Endothelial cell of umbilical vein (primary cell): ENCODE measurements at regions not wholly inside any gene's neighbourhood (a gene's known extent, or its start where the extent isn't known, plus 50 kb on each side); places are given as distances from the start of the nearest gene placed in this dataset.

Experiments used
- BruUV-seq: library from RNA; stranded (reverse); fragments of 400-500 nt; replicated peaks from 2 replicates; lab custom pipeline; 2021; lab: Mats Ljungman, UMichigan
- CTCF ChIA-PET: fragments of 300-600, 350-600 bp; sonication (Branson Sonifier 250); formaldehyde crosslinking; loops from one replicate; lab custom pipeline; 2021; ENCODE audit warnings: antibody characterized with exemption, inconsistent platforms; lab: Charles Lee
- POLR2A ChIA-PET: fragments of 300-600, 350-600 bp; sonication (Branson Sonifier 250); formaldehyde crosslinking; loops from one replicate; lab custom pipeline; 2021; ENCODE audit warnings: antibody characterized with exemption, inconsistent platforms; lab: Charles Lee
- DNase-seq: peaks from one replicate; pipeline ENCODE4 v3.0.0-alpha.2; 2011; ENCODE audit warnings: low read depth, low spot score
- FAIRE-seq: peaks from 2 replicates; lab custom pipeline; 2011; peaks lifted over from hg19 to GRCh38; lab: Jason Lieb, UNC
- H2AFZ ChIP-seq: 2 replicates; pipeline ENCODE4 v1.6.0; 2012; ENCODE audit warnings: low read depth, low read length, control low read depth, inconsistent platforms
- H3K27ac ChIP-seq: 2 replicates; pipeline ENCODE4 v1.5.1; 2011; ENCODE audit warnings: low read depth, mild to moderate bottlenecking, control low read depth, low read length, moderate library complexity; ENCODE audit not compliant: insufficient read depth
- H3K27me3 ChIP-seq, 2 experiments: 2 replicates each; pipeline versions ENCODE4 v1.6.0 to v1.6.1; 2011; ENCODE audit warnings: low read length in 2 of 2, mixed read lengths in 1 of 2; ENCODE audit not compliant: control insufficient read depth in 2 of 2, insufficient read depth in 2 of 2
- H3K36me3 ChIP-seq, 2 experiments: 2 replicates in 1 of 2; 3 replicates in 1 of 2; pipeline ENCODE4 v1.5.1; 2011; ENCODE audit warnings: low read length in 2 of 2, mild to moderate bottlenecking in 1 of 2, moderate library complexity in 1 of 2; ENCODE audit not compliant: control insufficient read depth in 2 of 2, insufficient read depth in 2 of 2; ENCODE audit errors: extremely low read depth in 1 of 2
- H3K4me1 ChIP-seq: 3 replicates; pipeline ENCODE4 v1.5.1; 2011; ENCODE audit warnings: mild to moderate bottlenecking, low read length; ENCODE audit not compliant: control insufficient read depth, insufficient read depth; ENCODE audit errors: extremely low read depth
- H3K4me2 ChIP-seq: 2 replicates; pipeline ENCODE4 v1.6.1; 2011; ENCODE audit warnings: low read length, control low read depth, mixed read lengths; ENCODE audit not compliant: insufficient read depth
- H3K4me3 ChIP-seq, 3 experiments: fragments of 200-600 bp in 1 of 3; sonication (generic), shearing (Covaris generic) in 1 of 3; replicated peaks in 1 of 3; 2 replicates each; pipeline ENCODE4 v1.5.1; 2011 to 2016; ENCODE audit warnings: control low read depth in 3 of 3, low read length in 3 of 3, mild to moderate bottlenecking in 2 of 3, inconsistent platforms in 1 of 3, low read depth in 1 of 3, moderate library complexity in 1 of 3; ENCODE audit not compliant: insufficient read depth in 1 of 3
- H3K79me2 ChIP-seq: 2 replicates; pipeline ENCODE4 v1.6.0; 2012; ENCODE audit warnings: low read length, inconsistent platforms; ENCODE audit not compliant: control insufficient read depth, insufficient read depth
- H3K9ac ChIP-seq: replicated peaks from 2 replicates; pipeline ENCODE3; 2011; ENCODE audit warnings: low read length, control low read depth; ENCODE audit not compliant: insufficient read depth; ENCODE audit errors: extremely low read depth
- H3K9me1 ChIP-seq: replicated peaks from 3 replicates; pipeline ENCODE4 v1.6.0; 2011; ENCODE audit warnings: mild to moderate bottlenecking, low read length; ENCODE audit not compliant: control insufficient read depth, insufficient read depth; ENCODE audit errors: extremely low read depth
- H3K9me3 ChIP-seq: replicated peaks from 2 replicates; pipeline ENCODE4 v1.5.1; 2012; ENCODE audit warnings: low read length, inconsistent platforms; ENCODE audit not compliant: control insufficient read depth, insufficient read depth
- H4K20me1 ChIP-seq: replicated peaks from 2 replicates; pipeline ENCODE3; 2011; ENCODE audit warnings: mild to moderate bottlenecking, low read length; ENCODE audit not compliant: control insufficient read depth, insufficient read depth; ENCODE audit errors: extremely low read depth
- EZH2 ChIP-seq: IDR thresholded peaks from 2 replicates; pipeline ENCODE4 v1.6.1; 2012; ENCODE audit warnings: borderline replicate concordance, low read depth, mild to moderate bottlenecking, moderate library complexity, low read length, inconsistent platforms; ENCODE audit not compliant: severe bottlenecking
- FOS ChIP-seq: IDR thresholded peaks from 2 replicates; pipeline ENCODE4 v1.6.1; 2011; ENCODE audit warnings: mild to moderate bottlenecking, low read length, moderate library complexity, borderline replicate concordance; ENCODE audit not compliant: insufficient read depth
- GATA2 ChIP-seq: IDR thresholded peaks from 2 replicates; pipeline ENCODE4 v1.7.0; 2011; ENCODE audit warnings: low read depth, mild to moderate bottlenecking, moderate library complexity, mixed read lengths, low read length; ENCODE audit not compliant: insufficient read length, insufficient read depth
- JUN ChIP-seq: IDR thresholded peaks from 2 replicates; pipeline ENCODE4 v1.6.1; 2011; ENCODE audit warnings: borderline replicate concordance, low read depth; ENCODE audit not compliant: insufficient read length, insufficient read depth
- MYC ChIP-seq: IDR thresholded peaks from one replicate; pipeline ENCODE4 v1.6.1; 2011; ENCODE audit warnings: mild to moderate bottlenecking, low read depth, low read length
- POLR2A ChIP-seq: IDR thresholded peaks from 2 replicates; pipeline ENCODE4 v1.6.1; 2012; ENCODE audit warnings: low read depth, mild to moderate bottlenecking, control low read depth, low read length
- POLR2AphosphoS5 ChIP-seq: IDR thresholded peaks from 2 replicates; pipeline ENCODE4 v1.6.1; 2012; ENCODE audit warnings: low read depth, mild to moderate bottlenecking, control low read depth, low read length, moderate library complexity; ENCODE audit not compliant: insufficient read depth
- dilution Hi-C: fragments of 300-500 bp; cut with MboI; formaldehyde crosslinking; loops from one replicate; pipeline ENCODE4 v1.15.0; 2019; ENCODE audit warnings: low sequenced_read_pairs; ENCODE audit not compliant: extremely low pct_ligation_motif_present
- intact Hi-C: fragments of 100-400 bp; cut with micrococcal nuclease; formaldehyde crosslinking; loops from one replicate; pipeline ENCODE4 v1.10.0; 2022
- TF ChIP-seq, protein P1 (sequence below), 2 donors: IDR thresholded peaks; 1 replicate in 1 of 2; 2 replicates in 1 of 2; pipeline ENCODE4 v1.5.1; 2011; ENCODE audit warnings: low read length in 2 of 2, mild to moderate bottlenecking in 2 of 2, moderate library complexity in 2 of 2, control low read depth in 1 of 2, inconsistent platforms in 1 of 2, low read depth in 1 of 2; ENCODE audit not compliant: insufficient read depth in 1 of 2; ENCODE audit errors: extremely low read depth in 1 of 2
- TF ChIP-seq, protein P2 (sequence below): IDR thresholded peaks from 2 replicates; pipeline ENCODE4 v1.6.1; 2011; ENCODE audit not compliant: insufficient read depth, insufficient read length

- intact Hi-C loops = no loop called here
- Histone ChIP-seq H2AFZ (no peak overlapping the region), H4K20me1 (no peaks in the 10 kb centered on the region), H3K4me2 (no peak overlapping the region), H3K27ac (no peak overlapping the region), H3K4me3 (no peak overlapping the region), H3K36me3 (no peaks in the 10 kb centered on the region), H3K79me2 (no peaks in the 10 kb centered on the region), H3K9me3 (no peaks in the 10 kb centered on the region), H3K27me3 (peaks cover 0 to 4% of the 10 kb centered on the region in 2 experiments), H3K4me1 (no peaks in the 10 kb centered on the region), H3K9me1 (no peaks in the 10 kb centered on the region), H3K9ac (no peak overlapping the region)
- TF ChIP-seq JUN (no peak), POLR2AphosphoS5 (no peak), POLR2A (no peak), EZH2 (no peak), GATA2 (no peak), MYC (no peak), FOS (no peak)
- TF ChIP-seq, protein P1, sequence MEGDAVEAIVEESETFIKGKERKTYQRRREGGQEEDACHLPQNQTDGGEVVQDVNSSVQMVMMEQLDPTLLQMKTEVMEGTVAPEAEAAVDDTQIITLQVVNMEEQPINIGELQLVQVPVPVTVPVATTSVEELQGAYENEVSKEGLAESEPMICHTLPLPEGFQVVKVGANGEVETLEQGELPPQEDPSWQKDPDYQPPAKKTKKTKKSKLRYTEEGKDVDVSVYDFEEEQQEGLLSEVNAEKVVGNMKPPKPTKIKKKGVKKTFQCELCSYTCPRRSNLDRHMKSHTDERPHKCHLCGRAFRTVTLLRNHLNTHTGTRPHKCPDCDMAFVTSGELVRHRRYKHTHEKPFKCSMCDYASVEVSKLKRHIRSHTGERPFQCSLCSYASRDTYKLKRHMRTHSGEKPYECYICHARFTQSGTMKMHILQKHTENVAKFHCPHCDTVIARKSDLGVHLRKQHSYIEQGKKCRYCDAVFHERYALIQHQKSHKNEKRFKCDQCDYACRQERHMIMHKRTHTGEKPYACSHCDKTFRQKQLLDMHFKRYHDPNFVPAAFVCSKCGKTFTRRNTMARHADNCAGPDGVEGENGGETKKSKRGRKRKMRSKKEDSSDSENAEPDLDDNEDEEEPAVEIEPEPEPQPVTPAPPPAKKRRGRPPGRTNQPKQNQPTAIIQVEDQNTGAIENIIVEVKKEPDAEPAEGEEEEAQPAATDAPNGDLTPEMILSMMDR (IDR thresholded peaks at IDR 0.05; ENCODE audit: extremely low read depth in 1 of 2, insufficient read depth in 1 of 2, low read depth in 1 of 2, low read length in 2 of 2) = no peak
- TF ChIP-seq, protein P2, sequence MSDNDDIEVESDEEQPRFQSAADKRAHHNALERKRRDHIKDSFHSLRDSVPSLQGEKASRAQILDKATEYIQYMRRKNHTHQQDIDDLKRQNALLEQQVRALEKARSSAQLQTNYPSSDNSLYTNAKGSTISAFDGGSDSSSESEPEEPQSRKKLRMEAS = no peak
- CTCF ChIA-PET = no interaction called here
- BruUV-seq = no TSS peak
- POLR2A ChIA-PET = no interaction called here
- FAIRE-seq (no peak), DNase-seq (no peak)
- dilution Hi-C loops = no loop called here
Measured at GRCh38 chr2:65594150-65594549, 161.8 kb upstream of the SPRED2 start.
